ENCODE measurements at regions not wholly inside any gene's neighbourhood (a gene's known extent, or its start where the extent isn't known, plus 50 kb on each side); places are given as distances from the start of the nearest gene placed in this dataset.
"Not testable (repeated sequence)": the region's sequence is repeated elsewhere in the genome, so short reads cannot be mapped to it uniquely, and the experiment has no call there.

GRCh38 chr2:242032780-242033656 is 163.5 kb downstream of the RTP5 start:
- DNase-seq, result no peak

GRCh38 chr2:242034138-242034537 is 164.6 kb downstream of the RTP5 start:
- no peak for DNase-seq

- DNase-seq, result no peak
Measured at GRCh38 chr2:242034996-242035814, 165.7 kb downstream of the RTP5 start.

DNA sequence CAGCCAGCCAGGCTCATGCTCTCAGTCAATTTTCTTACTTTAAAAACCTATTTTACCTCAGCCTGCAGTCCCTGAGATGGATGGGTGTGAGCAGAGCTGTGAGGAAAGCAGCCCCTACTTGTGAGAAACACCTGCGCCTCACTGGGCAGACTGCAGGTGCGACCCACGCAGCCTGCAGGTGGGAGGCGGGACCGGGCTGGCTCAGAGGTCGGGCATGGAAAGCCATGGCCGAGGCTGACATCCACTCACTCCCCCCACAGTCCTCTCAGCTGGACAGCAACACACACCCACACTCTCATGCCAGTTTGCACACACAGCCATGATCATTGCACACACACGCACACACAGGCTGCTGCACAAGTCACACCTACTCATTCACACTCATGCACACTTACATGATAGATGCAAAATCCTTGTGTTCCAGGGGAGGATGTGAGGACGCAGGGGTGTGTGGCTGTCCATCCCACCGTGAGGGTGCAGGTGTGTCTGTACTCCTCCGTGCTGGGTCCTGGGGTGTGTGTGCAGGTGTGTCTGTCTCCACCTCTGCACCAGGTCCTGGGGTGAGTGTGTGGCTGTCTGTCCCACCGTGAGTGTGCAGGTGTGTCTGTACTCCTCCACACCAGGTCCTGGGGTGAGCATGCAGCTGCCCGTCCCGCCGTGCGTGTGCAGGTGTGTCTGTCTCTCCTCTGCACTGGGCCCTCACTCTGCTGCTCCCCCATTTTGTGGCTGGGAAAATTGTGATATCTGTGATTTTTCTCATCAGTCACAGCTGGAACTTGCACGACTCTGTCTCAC is 166.5 kb downstream of the RTP5 start:
- DNase-seq, result no peak

- DNase-seq, result no peak
Measured at GRCh38 chr2:242036653-242036950, 167.1 kb downstream of the RTP5 start.

GRCh38 chr2:242038166-242038927 is 168.8 kb downstream of the RTP5 start:
- DNase-seq, result no peak

DNA sequence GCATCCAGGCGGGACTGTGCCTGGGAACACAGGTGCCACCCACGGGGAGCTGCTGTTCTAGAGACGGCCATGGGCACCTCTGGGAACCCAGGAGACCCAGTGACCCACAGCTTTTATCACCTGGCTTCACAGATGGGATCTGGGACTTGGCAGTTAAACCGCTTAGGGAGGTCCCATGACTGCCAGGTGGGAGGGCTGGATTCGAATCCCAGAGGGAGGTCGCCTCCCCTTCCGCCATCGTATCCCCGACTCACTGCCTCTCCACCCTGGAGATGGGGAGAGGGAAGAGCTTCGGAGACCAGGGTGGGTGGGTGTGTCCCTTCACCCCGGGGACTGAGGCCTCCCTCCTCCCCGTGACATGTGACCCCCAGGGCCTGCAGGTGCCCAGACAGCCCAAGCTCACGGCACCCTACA is 169.4 kb downstream of the RTP5 start:
- DNase-seq, result no peak

GRCh38 chr2:242040303-242040655 is 170.8 kb downstream of the RTP5 start:
- DNase-seq, result no peak

- no peak for DNase-seq
Measured at GRCh38 chr2:242040681-242041080, 171.2 kb downstream of the RTP5 start.

- DNase-seq, result no peak
Measured at GRCh38 chr2:242041816-242042215, 172.3 kb downstream of the RTP5 start.

DNA sequence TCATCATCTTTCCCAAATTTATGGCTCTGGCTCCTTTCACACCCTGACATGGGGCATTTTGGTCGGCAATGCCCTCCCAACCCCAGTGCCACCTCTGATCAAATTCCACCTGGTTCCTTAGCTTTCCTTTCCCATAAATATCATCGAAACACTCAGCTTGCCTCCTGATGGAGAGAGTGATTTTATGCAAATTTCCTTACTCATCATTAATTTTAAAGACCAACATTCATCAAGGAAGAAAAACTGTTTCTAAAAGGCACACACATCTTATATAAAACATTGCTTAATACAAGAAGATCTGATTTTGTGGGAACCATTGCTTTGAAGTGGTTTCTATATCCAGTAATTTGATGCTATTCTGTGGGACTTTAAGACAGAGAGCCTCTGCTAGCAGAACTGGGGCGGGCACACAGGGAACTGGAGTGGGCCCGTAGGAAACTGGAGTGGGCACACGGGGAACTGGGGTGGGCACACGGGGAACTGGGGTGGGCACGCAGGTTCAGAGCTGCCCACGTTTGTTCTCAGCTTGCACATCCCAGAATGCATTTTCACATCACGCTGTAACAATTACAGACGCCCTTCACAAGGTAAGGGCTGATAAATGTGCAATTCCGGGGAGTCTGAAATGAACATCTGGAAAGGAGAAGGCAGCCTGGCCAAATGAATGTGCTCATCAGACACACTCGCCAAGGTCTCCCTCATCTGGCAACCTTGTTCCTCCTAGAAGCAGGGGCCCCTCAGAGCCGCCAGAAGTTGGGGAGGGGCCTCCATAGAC is 174.2 kb downstream of the RTP5 start:
- no peak for DNase-seq

DNA sequence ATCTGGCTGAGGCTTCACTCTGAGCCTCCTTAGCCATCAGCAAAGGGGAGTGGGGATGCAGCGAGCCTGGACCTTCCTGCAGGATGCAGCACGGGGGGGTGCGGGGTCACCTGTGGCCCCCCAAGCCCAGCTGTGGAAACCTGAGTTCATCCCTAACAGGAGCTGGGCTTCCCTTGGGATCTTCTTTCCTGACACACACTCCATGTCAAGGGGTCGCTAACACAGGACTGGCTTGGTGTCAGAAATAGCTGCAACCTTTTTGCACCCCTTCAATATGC is 174.7 kb downstream of the RTP5 start:
- no peak for DNase-seq

DNA sequence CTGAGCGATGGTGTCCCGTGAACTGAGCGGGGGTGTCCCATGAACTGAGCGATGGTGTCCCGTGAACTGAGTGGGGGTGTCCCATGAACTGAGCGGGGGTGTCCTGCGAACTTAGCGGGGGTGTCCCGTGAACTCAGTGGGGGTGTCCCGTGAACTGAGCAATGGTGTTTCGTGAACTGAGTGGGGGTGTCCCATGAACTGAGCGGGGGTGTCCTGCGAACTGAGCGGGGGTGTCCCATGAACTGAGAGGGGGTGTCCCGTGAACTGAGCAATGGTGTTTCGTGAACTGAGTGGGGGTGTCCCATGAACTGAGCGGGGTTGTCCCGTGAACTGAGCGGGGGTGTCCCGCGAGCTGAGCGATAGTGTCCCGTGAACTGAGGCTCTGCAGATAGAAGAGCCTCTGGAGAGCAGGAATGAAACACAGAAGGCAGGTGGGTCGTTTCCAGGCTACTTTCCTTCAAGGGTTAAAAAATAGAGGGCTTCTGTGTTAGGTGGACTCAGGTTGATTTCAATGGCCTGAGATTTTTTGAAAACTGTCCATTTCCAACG is 176.1 kb downstream of the RTP5 start:
- not testable (repeated sequence) for DNase-seq

GRCh38 chr2:242046206-242046826 is 176.8 kb downstream of the RTP5 start:
- DNase-seq, result no peak

GRCh38 chr2:242047963-242048362 is 178.4 kb downstream of the RTP5 start:
- DNase-seq, result no peak

DNA sequence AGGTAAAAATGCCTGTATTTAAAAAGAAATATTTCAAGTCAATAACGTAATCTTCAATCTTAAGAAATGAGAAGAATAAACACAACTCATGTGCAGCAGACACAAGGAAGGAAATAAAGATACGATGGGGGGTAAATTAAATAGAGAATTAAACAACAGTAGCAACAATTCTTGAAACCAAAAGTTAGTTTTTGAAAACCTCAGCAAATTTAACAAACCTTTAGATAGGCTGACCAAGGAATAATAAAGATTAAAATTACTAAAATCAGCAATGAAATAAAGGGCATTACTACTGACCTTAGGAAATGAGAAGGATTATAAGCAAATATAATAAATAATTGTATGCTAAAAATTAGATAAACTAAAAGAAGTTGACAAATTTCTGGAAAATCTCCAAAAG is 178.9 kb downstream of the RTP5 start:
- DNase-seq, result no peak

DNA sequence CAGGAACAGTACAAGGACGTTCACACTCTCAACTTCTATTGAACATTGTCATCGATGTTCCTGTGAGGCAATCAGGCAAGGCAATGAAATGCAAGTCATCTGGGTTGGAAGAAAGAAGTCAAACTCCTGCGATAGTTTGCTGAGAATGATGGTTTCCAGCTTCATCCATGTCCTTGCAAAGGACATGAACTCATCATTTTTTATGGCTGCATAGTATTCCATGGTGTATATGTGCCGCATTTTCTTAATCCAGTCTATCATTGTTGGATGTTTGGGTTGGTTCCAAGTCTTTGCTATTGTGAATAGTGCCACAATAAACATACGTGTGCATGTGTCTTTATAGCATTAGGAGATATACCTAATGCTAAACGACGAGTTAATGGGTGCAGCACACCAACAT is 180.0 kb downstream of the RTP5 start:
- not testable (repeated sequence) for DNase-seq

- no peak for DNase-seq
Measured at GRCh38 chr2:242051463-242051862, 181.9 kb downstream of the RTP5 start.

DNA sequence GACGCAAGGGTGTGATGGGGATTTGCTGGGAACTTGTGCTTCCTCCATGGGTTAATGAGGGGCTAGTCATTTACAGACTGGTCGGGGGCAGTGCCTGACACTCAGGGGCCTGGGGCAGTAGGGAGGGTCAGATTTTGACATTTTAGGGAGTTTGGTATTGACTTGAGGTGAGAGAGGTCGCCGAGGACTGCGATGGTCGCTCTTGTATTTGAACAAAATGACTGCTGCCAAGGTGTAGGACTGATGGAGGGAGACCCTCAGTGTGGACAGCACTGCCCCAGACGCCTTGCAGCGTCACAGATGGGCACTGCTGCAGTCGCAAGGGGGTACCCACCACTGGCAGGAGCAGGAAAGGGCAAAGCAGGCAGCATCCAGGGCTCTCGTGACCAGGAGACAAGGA is 182.9 kb downstream of the RTP5 start:
- no peak for DNase-seq

GRCh38 chr2:242053921-242054320 is 184.4 kb downstream of the RTP5 start:
- DNase-seq, result no peak

GRCh38 chr2:242054406-242054805 is 184.9 kb downstream of the RTP5 start:
- DNase-seq, result no peak
